Neural crest cell (in vitro differentiated cells): ENCODE measurements at regions not wholly inside any gene's neighbourhood (a gene's known extent, or its start where the extent isn't known, plus 50 kb on each side); places are given as distances from the start of the nearest gene placed in this dataset.

Source experiments
- DNase-seq: peaks from one replicate; pipeline ENCODE4 v3.0.0; 2021; ENCODE audit warnings: low read depth, mixed read lengths, low spot score
- H3K27ac Mint-ChIP-seq: one replicate; pipeline ENCODE4 v1.8.0; 2021; ENCODE audit warnings: mild to moderate bottlenecking, mixed read lengths; ENCODE audit not compliant: unreplicated experiment
- H3K27me3 Mint-ChIP-seq: 2 replicates; pipeline ENCODE4 v1.8.0; 2021; ENCODE audit warnings: low read depth, mild to moderate bottlenecking, mixed read lengths
- H3K36me3 Mint-ChIP-seq: 2 replicates; pipeline ENCODE4 v1.8.0; 2021; ENCODE audit warnings: low read depth, mild to moderate bottlenecking, mixed read lengths
- H3K4me1 Mint-ChIP-seq: 2 replicates; pipeline ENCODE4 v1.8.0; 2021; ENCODE audit warnings: mixed read lengths
- H3K4me3 Mint-ChIP-seq: one replicate; pipeline ENCODE4 v1.8.0; 2021; ENCODE audit warnings: mild to moderate bottlenecking, mixed read lengths
- H3K9me3 Mint-ChIP-seq: 2 replicates; pipeline ENCODE4 v1.8.0; 2021; ENCODE audit warnings: mixed read lengths
- TF ChIP-seq, protein P1 (sequence below): fragments of 200-600 bp; sonication (generic); conservative IDR thresholded peaks from 2 replicates; pipeline ENCODE4 v1.5.0; 2021; ENCODE audit warnings: antibody characterized with exemption, mild to moderate bottlenecking

- Mint-ChIP-seq H3K36me3 (no peaks in the 10 kb centered on the region), H3K9me3 (no peaks in the 10 kb centered on the region), H3K4me3 (no peak overlapping the region), H3K27me3 (peaks cover 7% of the 10 kb centered on the region), H3K4me1 (no peaks in the 10 kb centered on the region), H3K27ac (no peak overlapping the region)
- TF ChIP-seq, protein P1, sequence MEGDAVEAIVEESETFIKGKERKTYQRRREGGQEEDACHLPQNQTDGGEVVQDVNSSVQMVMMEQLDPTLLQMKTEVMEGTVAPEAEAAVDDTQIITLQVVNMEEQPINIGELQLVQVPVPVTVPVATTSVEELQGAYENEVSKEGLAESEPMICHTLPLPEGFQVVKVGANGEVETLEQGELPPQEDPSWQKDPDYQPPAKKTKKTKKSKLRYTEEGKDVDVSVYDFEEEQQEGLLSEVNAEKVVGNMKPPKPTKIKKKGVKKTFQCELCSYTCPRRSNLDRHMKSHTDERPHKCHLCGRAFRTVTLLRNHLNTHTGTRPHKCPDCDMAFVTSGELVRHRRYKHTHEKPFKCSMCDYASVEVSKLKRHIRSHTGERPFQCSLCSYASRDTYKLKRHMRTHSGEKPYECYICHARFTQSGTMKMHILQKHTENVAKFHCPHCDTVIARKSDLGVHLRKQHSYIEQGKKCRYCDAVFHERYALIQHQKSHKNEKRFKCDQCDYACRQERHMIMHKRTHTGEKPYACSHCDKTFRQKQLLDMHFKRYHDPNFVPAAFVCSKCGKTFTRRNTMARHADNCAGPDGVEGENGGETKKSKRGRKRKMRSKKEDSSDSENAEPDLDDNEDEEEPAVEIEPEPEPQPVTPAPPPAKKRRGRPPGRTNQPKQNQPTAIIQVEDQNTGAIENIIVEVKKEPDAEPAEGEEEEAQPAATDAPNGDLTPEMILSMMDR = no peak
- DNase-seq = no peak
Observed at GRCh38 chr16:13665876-13666275, 254.1 kb upstream of the ERCC4 start.

DNA sequence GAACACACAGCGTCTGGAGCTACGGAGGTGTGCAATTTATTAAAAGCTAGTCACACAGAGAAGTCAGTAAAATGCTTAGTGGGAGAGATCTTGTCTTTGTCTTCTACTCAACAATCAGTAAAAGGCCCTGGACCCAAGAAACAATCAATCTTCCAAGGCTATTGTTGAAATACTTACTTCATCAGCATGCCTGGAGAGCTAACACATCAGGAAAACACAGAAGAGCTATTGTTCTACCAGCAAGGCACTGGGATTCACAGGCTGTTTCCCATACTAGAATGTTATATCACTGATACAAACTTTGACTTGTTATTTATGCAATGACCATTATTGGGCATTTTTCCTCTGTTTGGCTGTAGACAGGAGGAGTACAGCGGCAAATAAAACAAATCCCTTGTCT is 247.8 kb upstream of the ERCC4 start:
- Mint-ChIP-seq H3K36me3 (no peaks in the 10 kb centered on the region), H3K4me3 (no peak overlapping the region), H3K4me1 (peaks cover 19% of the 10 kb centered on the region), H3K9me3 (peaks cover 3% of the 10 kb centered on the region), H3K27me3 (peaks cover 2% of the 10 kb centered on the region), H3K27ac (no peak overlapping the region)
- TF ChIP-seq, protein P1 = no peak
- no peak for DNase-seq

DNA sequence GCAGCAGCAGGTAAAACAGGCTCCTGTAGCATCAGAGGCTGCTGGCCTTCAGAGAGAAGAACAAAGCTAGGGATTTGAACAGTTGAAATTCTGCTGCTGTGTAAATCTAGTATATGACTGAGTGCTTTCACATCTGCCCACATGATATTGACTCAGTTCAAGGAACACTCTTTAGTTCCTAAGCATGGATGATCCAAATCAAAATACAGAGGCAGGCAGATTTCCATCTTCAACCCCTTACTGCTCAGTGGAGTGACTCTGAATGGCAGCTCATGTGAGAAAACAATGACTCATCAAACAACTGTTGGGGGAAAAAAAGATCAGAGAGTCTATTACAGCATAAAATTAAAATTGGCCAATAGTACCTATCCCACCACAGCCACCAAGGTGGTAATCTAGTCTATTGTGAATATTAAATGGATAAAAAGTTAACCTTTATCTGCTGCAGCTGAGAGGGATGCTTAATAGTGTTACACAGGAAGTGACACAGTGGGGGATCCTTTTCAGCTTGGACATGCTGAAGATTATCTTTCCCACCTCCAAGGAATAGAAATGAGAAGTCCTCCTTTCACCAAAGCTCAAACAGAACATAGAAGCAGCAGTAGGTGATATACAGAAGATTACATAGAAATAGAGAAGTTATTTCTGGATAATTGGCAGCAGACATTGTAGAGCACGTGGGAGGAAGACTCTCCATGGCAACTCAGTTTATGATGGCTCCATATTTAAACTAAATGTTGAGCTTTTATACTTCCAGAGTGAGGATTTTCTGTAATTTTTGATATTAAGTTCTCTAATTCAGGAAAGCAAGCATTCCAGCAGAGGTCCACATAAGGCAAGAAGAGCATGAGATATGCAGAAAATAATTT is 239.7 kb upstream of the ERCC4 start:
- TF ChIP-seq, protein P1 = no peak
- no peaks in the 10 kb centered on the region for H3K9me3 Mint-ChIP-seq
- H3K27ac Mint-ChIP-seq = no peak overlapping the region
- no peak overlapping the region for H3K4me3 Mint-ChIP-seq
- H3K27me3 Mint-ChIP-seq = peaks cover 2% of the 10 kb centered on the region
- DNase-seq = no peak
- no peaks in the 10 kb centered on the region for H3K4me1 Mint-ChIP-seq
- no peaks in the 10 kb centered on the region for H3K36me3 Mint-ChIP-seq

DNA sequence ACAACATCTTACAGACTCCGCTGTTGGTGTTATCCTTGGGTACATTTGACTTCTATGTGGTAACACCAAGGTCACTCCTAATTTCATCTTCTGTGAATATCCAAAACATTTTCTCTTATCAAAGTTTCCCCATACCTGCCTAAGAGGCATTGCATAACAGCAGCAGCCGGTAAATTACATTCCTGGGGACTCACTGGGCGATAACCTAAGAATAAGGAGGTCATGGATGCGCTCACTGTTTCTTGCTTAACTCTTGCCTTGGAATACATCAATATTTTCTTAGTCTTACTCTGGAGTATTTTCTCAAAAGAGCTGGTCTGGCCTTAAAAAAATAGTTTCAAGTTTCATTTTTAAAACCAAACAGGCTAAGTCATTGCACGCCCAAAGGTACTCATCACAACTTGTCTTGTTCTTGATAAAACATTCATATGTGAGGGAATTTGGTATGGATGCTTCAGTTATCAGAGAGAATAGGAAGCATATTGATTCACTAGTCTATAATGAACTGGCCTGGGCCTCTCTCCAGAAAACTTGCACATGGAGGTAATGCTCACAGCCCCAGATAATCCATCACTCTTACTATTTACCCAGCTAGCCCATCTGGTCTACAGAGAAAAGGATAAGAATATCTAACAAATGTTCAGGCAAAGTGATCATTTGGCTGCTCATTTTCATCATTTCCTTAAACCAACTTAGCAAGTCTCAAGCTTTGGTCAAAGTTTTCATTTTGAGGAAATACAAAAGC is 235.0 kb upstream of the ERCC4 start:
- DNase-seq = no peak
- Mint-ChIP-seq H3K4me1 (no peaks in the 10 kb centered on the region), H3K9me3 (no peaks in the 10 kb centered on the region), H3K27ac (no peak overlapping the region), H3K36me3 (no peaks in the 10 kb centered on the region), H3K4me3 (no peak overlapping the region), H3K27me3 (peaks cover 2% of the 10 kb centered on the region)
- TF ChIP-seq, protein P1 = no peak

- Mint-ChIP-seq H3K9me3 (peaks cover 24% of the 10 kb centered on the region), H3K27me3 (peaks cover 5% of the 10 kb centered on the region), H3K36me3 (peaks cover 9% of the 10 kb centered on the region), H3K4me3 (no peak overlapping the region), H3K27ac (no peak overlapping the region), H3K4me1 (no peaks in the 10 kb centered on the region)
- DNase-seq = no peak
- TF ChIP-seq, protein P1 = no peak
Observed at GRCh38 chr16:13696017-13696416, 223.9 kb upstream of the ERCC4 start.
